GM21447 (cell line): ENCODE measurements at regions not wholly inside any gene's neighbourhood (a gene's known extent, or its start where the extent isn't known, plus 50 kb on each side); places are given as distances from the start of the nearest gene placed in this dataset.

Experiments
- ATAC-seq: cut with Tn5 transposase; IDR thresholded peaks from one replicate; pipeline ENCODE4 v1.9.1; 2021; ENCODE audit not compliant: unreplicated experiment

- ATAC-seq, result no peak
Observed at GRCh38 chr12:105738051-105738450, 400.7 kb downstream of the NUAK1 start.

DNA sequence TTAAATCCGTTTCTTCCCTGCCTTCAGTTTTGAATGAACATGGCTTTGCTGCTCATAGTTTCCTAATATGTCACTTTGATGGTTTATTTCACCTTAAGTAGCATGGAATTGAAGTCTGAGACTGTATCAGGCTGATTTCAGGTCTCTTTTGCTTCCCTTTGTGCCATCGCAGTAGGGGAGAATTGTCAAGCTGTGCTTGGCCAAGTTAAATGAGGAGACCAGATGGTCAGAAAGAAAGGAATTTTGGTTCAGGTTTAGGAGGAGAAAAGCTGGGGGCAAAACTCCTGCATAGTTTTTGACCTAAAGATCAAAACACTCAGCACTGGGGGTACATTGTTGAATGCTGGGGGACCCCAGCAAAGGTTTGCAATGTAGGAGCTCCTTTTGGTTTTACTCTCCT is 398.4 kb downstream of the NUAK1 start:
- ATAC-seq, result no peak

DNA sequence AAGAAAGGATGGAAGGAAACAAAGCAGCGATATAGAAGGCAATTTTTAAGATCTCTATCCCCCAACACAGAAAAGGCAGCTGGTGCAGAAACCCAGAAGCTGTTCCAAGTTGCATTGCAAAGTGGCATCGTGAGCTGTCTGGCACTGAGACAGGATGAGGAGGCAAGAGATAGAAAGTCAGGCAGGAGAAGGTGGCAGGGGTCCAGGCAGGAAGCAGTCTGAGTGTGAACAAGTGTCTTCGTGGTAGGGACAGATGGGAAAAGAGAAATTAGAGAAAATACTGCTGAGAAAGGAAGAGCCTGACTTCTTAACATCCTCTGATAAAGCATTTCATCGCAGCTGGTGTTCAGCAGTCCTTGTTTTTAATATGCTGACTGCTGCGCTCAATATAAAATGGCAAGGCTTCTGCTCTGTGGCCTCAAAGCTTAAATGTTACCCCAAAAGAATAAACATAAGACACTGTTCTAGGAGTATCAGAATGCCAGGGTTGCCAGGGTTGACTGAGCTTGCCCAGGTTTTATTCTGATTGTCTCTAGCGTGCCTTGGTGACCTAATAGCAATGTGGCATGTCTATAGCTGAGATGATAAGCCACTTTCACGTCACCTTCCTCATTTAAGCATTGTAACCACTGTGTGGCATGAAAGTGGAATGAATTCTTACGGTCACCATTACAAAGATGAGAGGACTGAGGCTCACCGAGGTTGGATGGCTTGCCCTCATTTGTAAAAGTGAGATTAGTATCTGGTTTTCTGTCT is 397.6 kb downstream of the NUAK1 start:
- ATAC-seq, result no peak

- ATAC-seq, result no peak
Observed at GRCh38 chr12:105741786-105742566, 396.8 kb downstream of the NUAK1 start.

DNA sequence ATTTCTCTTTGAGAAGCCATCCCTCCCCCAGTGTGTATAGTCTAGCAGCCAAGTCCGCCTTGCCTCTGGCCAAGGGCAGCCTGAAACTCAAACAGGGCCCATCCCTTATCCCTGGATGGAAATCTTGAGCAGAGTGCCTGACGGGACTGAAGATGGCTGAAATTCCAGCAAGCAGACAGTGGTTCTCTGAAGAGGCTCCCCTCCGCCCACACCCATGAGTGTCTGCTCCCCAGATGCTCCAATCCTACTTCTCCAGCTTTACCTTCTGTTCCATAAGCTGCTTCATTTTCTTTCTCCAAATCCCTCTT is 396.2 kb downstream of the NUAK1 start:
- no peak for ATAC-seq

GRCh38 chr12:105744371-105745058 is 394.2 kb downstream of the NUAK1 start:
- no peak for ATAC-seq

- no peak for ATAC-seq
Observed at GRCh38 chr12:105745811-105746210, 392.9 kb downstream of the NUAK1 start.

- no peak for ATAC-seq
Observed at GRCh38 chr12:105748806-105749600, 389.8 kb downstream of the NUAK1 start.

- ATAC-seq, result no peak
Observed at GRCh38 chr12:105750096-105750495, 388.7 kb downstream of the NUAK1 start.

GRCh38 chr12:105754313-105754712 is 384.4 kb downstream of the NUAK1 start:
- no peak for ATAC-seq

DNA sequence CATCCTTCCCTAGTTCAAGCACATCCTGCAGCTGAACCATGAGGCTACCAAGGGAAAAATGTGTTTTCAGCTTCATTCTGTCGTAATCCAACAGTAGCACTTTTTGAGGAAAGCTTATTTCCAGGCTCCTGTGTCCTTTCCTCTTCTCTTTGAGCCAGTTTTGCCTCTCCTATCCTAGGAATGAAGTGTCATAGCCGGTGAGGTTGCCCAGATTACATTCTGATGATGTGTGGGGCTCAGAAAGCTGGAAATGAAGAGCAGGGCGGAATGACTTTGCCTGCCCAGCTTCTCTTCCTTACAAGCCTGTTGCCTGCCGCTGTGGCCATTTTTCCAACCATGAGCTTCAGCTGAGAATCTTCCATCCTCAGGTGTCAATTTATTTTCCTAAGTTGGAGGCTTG is 381.8 kb downstream of the NUAK1 start:
- ATAC-seq, result no peak

DNA sequence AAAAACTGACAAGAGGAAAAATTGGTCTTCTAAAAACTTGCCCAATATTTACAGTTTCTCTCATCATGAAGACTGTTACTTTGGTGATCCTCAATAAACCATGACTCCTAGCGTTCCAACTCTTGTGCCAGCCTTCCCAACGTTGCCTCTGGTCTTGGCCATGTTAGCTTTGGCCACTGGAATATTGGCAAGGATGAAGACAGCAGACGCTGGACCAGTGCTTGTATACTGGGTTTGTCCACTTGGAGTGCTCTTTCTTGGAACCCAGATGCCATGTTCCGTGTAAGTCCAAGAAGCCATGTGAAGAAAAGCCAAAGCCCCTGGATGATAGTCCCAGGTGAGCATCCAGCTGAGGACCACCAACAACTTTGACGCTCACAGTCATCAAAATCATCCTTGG is 379.6 kb downstream of the NUAK1 start:
- no peak for ATAC-seq

GRCh38 chr12:105761075-105761474 is 377.7 kb downstream of the NUAK1 start:
- ATAC-seq, result no peak

GRCh38 chr12:105764216-105764835 is 374.4 kb downstream of the NUAK1 start:
- ATAC-seq, result no peak

DNA sequence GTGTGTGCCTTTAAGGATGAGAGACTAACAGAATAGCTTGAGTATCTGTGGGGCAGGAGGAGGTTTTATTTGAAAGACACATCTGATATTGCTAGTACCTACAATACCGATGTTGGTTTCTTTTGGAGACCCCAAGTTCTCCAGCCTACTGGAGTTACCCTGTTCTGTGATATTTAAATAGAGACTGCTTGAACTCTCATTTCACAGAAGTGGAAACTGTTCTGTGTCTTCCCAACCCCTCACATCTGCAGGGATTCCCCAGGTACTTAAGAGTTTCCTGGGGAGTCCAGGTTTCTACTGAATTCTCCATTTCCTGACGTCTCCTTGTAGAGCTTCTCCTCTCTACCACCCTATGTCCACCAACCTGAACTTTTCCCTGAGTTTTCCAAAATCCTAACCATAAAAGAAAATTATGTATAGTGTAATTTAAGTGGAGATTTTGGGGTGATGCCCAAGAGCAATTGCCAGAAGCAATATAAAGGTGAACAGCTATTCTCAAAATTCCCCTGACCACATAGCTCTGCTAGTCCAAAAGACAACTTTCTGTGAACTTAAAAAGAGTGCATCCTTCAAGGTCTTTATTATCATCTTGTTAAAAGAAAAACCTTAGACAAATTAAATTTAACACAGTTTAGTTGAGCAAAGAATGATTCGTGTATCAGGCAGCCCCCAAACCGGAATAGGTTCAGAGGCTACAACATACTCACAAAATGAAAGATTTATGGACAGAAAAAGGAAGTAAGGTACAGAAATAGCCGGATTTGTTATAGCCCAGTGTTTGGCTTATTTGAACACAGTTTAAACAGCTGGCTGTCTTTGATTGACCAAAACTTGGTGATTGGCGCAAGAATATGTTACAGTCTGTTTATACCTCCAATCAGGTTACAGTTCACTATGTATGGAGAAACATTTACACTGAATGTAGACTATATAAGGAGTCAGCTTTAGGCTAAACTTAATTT is 373.4 kb downstream of the NUAK1 start:
- ATAC-seq, result peak; percentile 50

DNA sequence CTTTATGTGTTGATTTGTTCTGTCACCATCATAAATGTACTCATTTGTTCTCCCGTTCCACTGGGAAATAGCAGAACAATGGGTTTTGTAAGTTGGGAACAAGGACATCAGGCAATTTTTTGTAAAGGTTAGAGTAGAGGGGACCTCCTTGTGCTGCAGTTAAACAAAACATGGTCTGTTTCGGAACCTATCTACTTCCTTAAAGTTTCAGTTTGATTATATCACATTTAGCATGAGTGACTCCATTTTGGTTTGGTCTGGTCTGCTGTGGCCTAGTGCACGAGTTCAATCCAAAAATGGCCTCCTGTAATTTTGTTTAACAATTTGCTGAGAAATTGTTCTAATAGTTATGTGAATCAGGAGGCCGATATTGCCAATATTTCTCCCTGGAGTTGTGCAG is 372.7 kb downstream of the NUAK1 start:
- ATAC-seq, result no peak

GRCh38 chr12:105769486-105769885 is 369.3 kb downstream of the NUAK1 start:
- ATAC-seq, result no peak

DNA sequence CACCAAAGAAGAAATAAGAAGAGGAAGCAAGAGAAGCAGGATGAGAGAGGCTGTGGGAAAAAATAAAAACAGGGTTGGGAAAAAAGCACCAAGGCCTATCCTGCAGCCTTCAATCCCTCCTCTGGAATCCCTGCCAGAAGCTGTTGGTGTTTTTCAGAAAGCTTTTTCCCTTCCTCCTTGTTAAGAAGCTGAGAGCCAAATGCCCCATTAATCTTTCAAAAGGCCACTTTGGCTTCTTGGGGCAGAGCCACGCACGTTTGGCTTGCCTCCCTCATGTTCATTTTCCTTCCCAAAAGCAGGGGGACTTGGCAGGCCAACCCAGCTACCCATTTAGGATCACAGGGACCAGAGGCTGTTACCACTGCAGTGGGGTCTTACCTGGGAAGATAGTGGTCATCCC is 365.3 kb downstream of the NUAK1 start:
- no peak for ATAC-seq

GRCh38 chr12:105774037-105774436 is 364.7 kb downstream of the NUAK1 start:
- ATAC-seq, result no peak

DNA sequence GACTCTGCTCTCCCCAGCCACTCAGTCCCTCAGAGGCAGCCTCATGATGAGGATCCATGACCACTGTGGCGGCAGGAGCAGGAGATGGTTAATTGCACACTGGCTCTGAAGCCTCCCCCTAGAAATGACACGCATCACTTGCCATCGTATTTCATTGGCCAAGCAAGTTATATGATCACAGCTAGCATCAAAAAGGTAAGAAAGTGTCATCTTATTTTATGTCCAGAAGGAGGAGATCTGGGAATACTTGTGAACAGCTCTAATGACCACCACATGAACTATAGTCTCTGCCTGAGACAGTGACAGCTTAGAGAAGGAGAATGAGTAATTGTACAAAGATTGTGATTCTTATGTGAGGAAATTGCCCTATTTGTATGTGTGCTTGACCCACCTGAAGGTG is 363.4 kb downstream of the NUAK1 start:
- no peak for ATAC-seq
